ENCODE measurements at regions not wholly inside any gene's neighbourhood (a gene's known extent, or its start where the extent isn't known, plus 50 kb on each side); places are given as distances from the start of the nearest gene placed in this dataset.
A peak's percentile ranks its signal among the peaks of the same experiment; 100 is the strongest.

DNA sequence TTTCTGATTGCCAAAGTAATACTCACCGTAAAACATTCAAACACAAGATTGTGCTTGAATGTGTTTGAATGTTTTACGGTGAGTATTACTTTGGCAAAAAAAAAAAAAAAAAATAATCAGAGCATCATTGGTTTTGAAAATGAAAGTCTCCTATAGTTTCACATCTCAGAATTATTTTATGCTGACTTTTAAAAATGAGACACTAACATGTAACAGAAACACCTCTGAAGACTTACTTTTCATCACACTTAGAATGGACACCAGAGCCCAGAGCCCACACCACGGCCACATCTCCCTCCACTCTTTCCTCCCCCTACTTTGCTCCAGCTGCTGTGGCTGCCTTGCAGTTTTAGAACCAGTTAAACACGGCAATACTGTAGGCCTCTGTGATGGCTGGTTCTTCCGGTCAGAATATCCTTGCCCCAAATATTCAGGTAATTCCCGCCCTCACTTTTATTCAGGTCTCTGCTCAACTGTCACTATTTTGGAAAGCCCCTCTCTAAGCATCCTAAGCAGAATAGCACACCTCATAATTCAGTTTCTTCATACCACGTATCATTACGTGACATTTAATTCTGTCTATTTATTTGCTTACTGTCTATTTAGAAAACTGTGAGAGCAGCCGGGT is 138.9 kb upstream of the MAX start:
- intact Hi-C loops (cut with micrococcal nuclease; ENCODE audit: unreplicated experiment) (no loop called here), in situ Hi-C loops (cut with HindIII; ENCODE audit: extremely low pct_ligation_motif_present, low pct_unique_long_range_greater_than_20kb) (no loop called here)
- Histone ChIP-seq H3K36me3 (replicated peaks in 1 of 2; ENCODE audit: control insufficient read depth in 1 of 2, insufficient read depth in 2 of 2, low read length in 2 of 2) (no peaks in the 10 kb centered on the region), H2AFZ (ENCODE audit: low read length) (no peak overlapping the region), H4K20me1 (ENCODE audit: insufficient read depth, low read length) (no peaks in the 10 kb centered on the region), H3K27ac (ENCODE audit: extremely low read length, insufficient read depth, low read length) (no peak overlapping the region), H3K4me1 (ENCODE audit: insufficient read depth, low read length) (peaks cover 80% of the 10 kb centered on the region), H3K9ac (ENCODE audit: insufficient read depth, low read depth, low read length) (no peak overlapping the region), H3K4me2 (ENCODE audit: low read depth, low read length) (no peak overlapping the region), H3K9me3 (ENCODE audit: low read length) (no peaks in the 10 kb centered on the region), H3K79me2 (ENCODE audit: insufficient read depth, low read length) (no peaks in the 10 kb centered on the region), H3K27me3 (ENCODE audit: control insufficient read depth in 1 of 2, insufficient read depth in 2 of 2, low read length in 2 of 2) (no peaks in the 10 kb centered on the region), H3K4me3 (replicated peaks in 1 of 3; ENCODE audit: insufficient read depth in 1 of 3, low read depth in 2 of 3, low read length in 3 of 3) (no peak overlapping the region)
- no TSS peak for BruUV-seq (replicated peaks)
- no peak for TF ChIP-seq KAT8 (CRISPR knock-in tag; IDR thresholded peaks at IDR 0.05)
- peak in 1 of 2 experiments; percentile 38; a peak in 1 of 4 replicates for TF ChIP-seq MAFK (conservative IDR thresholded peaks at IDR 0.05 in 1 of 2, IDR thresholded peaks at IDR 0.05 in 1 of 2; ENCODE audit: low read length in 2 of 2)
- TF ChIP-seq, protein P1, sequence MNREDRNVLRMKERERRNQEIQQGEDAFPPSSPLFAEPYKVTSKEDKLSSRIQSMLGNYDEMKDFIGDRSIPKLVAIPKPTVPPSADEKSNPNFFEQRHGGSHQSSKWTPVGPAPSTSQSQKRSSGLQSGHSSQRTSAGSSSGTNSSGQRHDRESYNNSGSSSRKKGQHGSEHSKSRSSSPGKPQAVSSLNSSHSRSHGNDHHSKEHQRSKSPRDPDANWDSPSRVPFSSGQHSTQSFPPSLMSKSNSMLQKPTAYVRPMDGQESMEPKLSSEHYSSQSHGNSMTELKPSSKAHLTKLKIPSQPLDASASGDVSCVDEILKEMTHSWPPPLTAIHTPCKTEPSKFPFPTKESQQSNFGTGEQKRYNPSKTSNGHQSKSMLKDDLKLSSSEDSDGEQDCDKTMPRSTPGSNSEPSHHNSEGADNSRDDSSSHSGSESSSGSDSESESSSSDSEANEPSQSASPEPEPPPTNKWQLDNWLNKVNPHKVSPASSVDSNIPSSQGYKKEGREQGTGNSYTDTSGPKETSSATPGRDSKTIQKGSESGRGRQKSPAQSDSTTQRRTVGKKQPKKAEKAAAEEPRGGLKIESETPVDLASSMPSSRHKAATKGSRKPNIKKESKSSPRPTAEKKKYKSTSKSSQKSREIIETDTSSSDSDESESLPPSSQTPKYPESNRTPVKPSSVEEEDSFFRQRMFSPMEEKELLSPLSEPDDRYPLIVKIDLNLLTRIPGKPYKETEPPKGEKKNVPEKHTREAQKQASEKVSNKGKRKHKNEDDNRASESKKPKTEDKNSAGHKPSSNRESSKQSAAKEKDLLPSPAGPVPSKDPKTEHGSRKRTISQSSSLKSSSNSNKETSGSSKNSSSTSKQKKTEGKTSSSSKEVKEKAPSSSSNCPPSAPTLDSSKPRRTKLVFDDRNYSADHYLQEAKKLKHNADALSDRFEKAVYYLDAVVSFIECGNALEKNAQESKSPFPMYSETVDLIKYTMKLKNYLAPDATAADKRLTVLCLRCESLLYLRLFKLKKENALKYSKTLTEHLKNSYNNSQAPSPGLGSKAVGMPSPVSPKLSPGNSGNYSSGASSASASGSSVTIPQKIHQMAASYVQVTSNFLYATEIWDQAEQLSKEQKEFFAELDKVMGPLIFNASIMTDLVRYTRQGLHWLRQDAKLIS (CRISPR knock-in tag; IDR thresholded peaks at IDR 0.05) = no peak
- POLR2A ChIA-PET = interaction anchor here (2.2 to 5.5 kb wide), 3 partner anchors 13 to 61 kb away, joined by 4 to 190 read pairs (median 45); no protein-coding TSS in a partner anchor
- DNase-seq (ENCODE audit: low spot score) (no peak), FAIRE-seq (no peak), ATAC-seq (no peak)
- 93% methylated on average over 9 of the region's 9 CpGs for WGBS (ENCODE audit: low lambda C conversion rate)
- CTCF ChIA-PET (ENCODE audit: low intra/inter-chr PET ratio, low total read pairs) = no interaction called here
